IMR-90 (cell line): ENCODE measurements at regions not wholly inside any gene's neighbourhood (a gene's known extent, or its start where the extent isn't known, plus 50 kb on each side); places are given as distances from the start of the nearest gene placed in this dataset.

Experiments used
- CEBPB ChIP-seq: IDR thresholded peaks from 2 replicates; pipeline ENCODE4 v1.6.1; 2012; ENCODE audit warnings: low read depth, low read length, improper control_type of control experiment
- CTCF ChIP-seq: conservative IDR thresholded peaks from 2 replicates; pipeline ENCODE4 v1.5.1; 2012; ENCODE audit warnings: mild to moderate bottlenecking, low read depth, low read length, improper control_type of control experiment
- FOS ChIP-seq: fragments of 150-350 bp; IDR thresholded peaks from 2 replicates; pipeline ENCODE4 v1.6.1; 2016; ENCODE audit warnings: low read depth, low read length
- MXI1 ChIP-seq: IDR thresholded peaks from 2 replicates; pipeline ENCODE4 v1.6.1; 2012; ENCODE audit warnings: low read depth, mild to moderate bottlenecking, low read length, moderate library complexity, borderline replicate concordance
- NFE2L2 ChIP-seq: fragments of 150-350 bp; IDR thresholded peaks from 2 replicates; pipeline ENCODE4 v1.6.1; 2016; ENCODE audit warnings: low read depth, mild to moderate bottlenecking, low read length
- POLR2A ChIP-seq: IDR thresholded peaks from 2 replicates; pipeline ENCODE4 v1.6.1; 2012; ENCODE audit warnings: mild to moderate bottlenecking, low read depth, low read length
- RFX5 ChIP-seq: IDR thresholded peaks from 2 replicates; pipeline ENCODE4 v1.8.0; 2012; ENCODE audit warnings: low read depth, mild to moderate bottlenecking, low read length, moderate library complexity

- no peak for TF ChIP-seq CTCF
- TF ChIP-seq RFX5 = no peak
- TF ChIP-seq NFE2L2 = no peak
- TF ChIP-seq FOS = no peak
- no peak for TF ChIP-seq CEBPB
- no peak for TF ChIP-seq MXI1
- no peak for TF ChIP-seq POLR2A
These were observed 111.9 kb upstream of the ZWINT start for GRCh38 chr10:56472978-56473377.
